ENCODE measurements at regions not wholly inside any gene's neighbourhood (a gene's known extent, or its start where the extent isn't known, plus 50 kb on each side); places are given as distances from the start of the nearest gene placed in this dataset.

DNA sequence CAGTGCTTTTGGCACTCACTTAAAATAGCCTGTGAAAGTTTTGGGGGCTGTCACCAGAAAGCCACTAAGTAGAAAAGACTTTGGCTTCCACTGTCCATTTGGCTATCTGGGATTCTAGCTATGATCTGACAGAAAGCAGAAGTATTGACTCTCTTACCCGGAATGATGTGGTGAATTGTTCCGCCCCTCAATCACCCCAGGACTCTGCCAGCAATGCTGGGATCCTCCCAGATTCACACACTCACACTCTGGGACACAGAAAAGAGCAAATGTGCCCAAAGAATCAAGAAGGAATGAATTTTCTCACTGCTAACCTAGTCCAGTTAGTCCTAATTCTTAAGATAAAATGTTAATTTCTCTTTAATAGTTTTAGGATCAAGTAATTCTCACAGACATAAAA lies 576.9 kb downstream of the BNC2 start:
- no peak overlapping the region for H3K9ac ChIP-seq (ENCODE audit: extremely low read depth, insufficient read length, low read length)
- H3K14ac ChIP-seq (ENCODE audit: insufficient read depth, low read length) = no peak overlapping the region
- no peak overlapping the region for H2AK5ac ChIP-seq (ENCODE audit: insufficient read length, low read length)
- peak; percentile 2 for DNase-seq
- H2AFZ ChIP-seq (ENCODE audit: low read length) = no peak overlapping the region
- H2BK120ac ChIP-seq (ENCODE audit: low read depth, low read length, poor library complexity, severe bottlenecking) = no peak overlapping the region
- H3K79me1 ChIP-seq (ENCODE audit: insufficient read depth, low read depth, low read length, poor library complexity, severe bottlenecking) = no peaks in the 10 kb centered on the region
- H4K91ac ChIP-seq (ENCODE audit: insufficient read length, low read depth, low read length) = no peak overlapping the region
- Mint-ChIP-seq H3K4me1 (peaks cover 10 to 12% of the 10 kb centered on the region in 2 experiments), H3K9me3 (peaks cover 12% of the 10 kb centered on the region in 2 experiments; a peak in 4 of 5 replicates), H3K4me3 (no peak overlapping the region), H3K36me3 (ENCODE audit: insufficient read depth in 1 of 3, low read depth in 3 of 3) (peaks cover 0 to 16% (median 4%) of the 10 kb centered on the region in 3 experiments; a peak in 5 of 7 replicates), H3K27me3 (ENCODE audit: low read depth) (peaks cover 3% of the 10 kb centered on the region; the same call in 1 of the 2 replicates), H3K27ac (no peak overlapping the region)
- no peak overlapping the region for H3K27ac ChIP-seq (ENCODE audit: insufficient read length, low read depth, low read length)
- no peaks in the 10 kb centered on the region for H3K27me3 ChIP-seq (ENCODE audit: insufficient read depth, low read length)
- H2BK5ac ChIP-seq (ENCODE audit: insufficient read length, low read length) = no peak overlapping the region
- H3K4ac ChIP-seq (ENCODE audit: low read depth, low read length) = no peak overlapping the region
- no peak overlapping the region for H4K5ac ChIP-seq (ENCODE audit: insufficient read length, low read depth, low read length)
- no peak overlapping the region for H3T11ph ChIP-seq (ENCODE audit: low read length)
- no peaks in the 10 kb centered on the region for H3K9me3 ChIP-seq (ENCODE audit: control insufficient read depth, low read depth, low read length)
- no peak overlapping the region for H3K18ac ChIP-seq (ENCODE audit: insufficient read length, low read depth, low read length)
- H3K23ac ChIP-seq (ENCODE audit: insufficient read length, low read depth, low read length) = no peak overlapping the region
- H4K20me1 ChIP-seq (ENCODE audit: control insufficient read depth, insufficient read depth, insufficient read length) = no peaks in the 10 kb centered on the region
- no CpG with 5 or more reads among the region's 2 CpGs for WGBS (ENCODE audit: extremely low coverage, insufficient read length, low lambda C conversion rate)
- TF ChIP-seq, protein P1, sequence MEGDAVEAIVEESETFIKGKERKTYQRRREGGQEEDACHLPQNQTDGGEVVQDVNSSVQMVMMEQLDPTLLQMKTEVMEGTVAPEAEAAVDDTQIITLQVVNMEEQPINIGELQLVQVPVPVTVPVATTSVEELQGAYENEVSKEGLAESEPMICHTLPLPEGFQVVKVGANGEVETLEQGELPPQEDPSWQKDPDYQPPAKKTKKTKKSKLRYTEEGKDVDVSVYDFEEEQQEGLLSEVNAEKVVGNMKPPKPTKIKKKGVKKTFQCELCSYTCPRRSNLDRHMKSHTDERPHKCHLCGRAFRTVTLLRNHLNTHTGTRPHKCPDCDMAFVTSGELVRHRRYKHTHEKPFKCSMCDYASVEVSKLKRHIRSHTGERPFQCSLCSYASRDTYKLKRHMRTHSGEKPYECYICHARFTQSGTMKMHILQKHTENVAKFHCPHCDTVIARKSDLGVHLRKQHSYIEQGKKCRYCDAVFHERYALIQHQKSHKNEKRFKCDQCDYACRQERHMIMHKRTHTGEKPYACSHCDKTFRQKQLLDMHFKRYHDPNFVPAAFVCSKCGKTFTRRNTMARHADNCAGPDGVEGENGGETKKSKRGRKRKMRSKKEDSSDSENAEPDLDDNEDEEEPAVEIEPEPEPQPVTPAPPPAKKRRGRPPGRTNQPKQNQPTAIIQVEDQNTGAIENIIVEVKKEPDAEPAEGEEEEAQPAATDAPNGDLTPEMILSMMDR (conservative IDR thresholded peaks at IDR 0.05) = no peak
- no peak overlapping the region for H3K56ac ChIP-seq (ENCODE audit: insufficient read length, low read depth, low read length)
- H3K23me2 ChIP-seq (ENCODE audit: insufficient read length, low read depth, low read length, poor library complexity, severe bottlenecking) = no peaks in the 10 kb centered on the region
- H3K4me2 ChIP-seq (ENCODE audit: insufficient read depth, insufficient read length, low read length) = no peak overlapping the region
- no peaks in the 10 kb centered on the region for H3K4me1 ChIP-seq (ENCODE audit: insufficient read depth, low read length)
- H3K79me2 ChIP-seq (ENCODE audit: insufficient read depth, low read length) = no peaks in the 10 kb centered on the region
- H4K8ac ChIP-seq (replicated peaks; ENCODE audit: insufficient read length, low read depth, low read length) = no peak overlapping the region
- H2BK12ac ChIP-seq (ENCODE audit: insufficient read length, low read depth, low read length) = no peak overlapping the region
- H2BK15ac ChIP-seq (ENCODE audit: low read depth, low read length) = no peak overlapping the region
- no peak overlapping the region for H2BK20ac ChIP-seq (ENCODE audit: low read depth, low read length, poor library complexity, severe bottlenecking)
